ENCODE measurements at regions not wholly inside any gene's neighbourhood (a gene's known extent, or its start where the extent isn't known, plus 50 kb on each side); places are given as distances from the start of the nearest gene placed in this dataset.
A peak's percentile ranks its signal among the peaks of the same experiment; 100 is the strongest.

DNA sequence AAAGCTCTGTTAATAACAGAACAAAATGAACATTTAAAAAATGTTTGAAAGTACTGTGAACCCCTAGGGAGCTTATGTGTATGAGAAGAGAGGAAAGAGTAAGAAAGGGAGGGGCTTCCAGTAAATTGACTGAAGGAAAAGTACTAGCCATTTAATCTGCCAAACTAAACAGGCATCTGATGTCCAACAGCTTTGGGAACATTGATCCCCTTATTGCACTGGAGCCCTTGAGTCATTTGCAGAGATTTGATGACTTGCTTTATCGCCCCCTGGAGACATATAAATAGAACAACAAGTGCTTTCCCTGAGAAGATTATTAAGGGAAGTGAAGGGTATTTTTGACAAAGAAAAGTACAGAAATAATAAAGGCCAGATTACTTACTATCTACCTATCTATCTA, 319.3 kb upstream of the NOVA1 start:
- no peak overlapping the region for H2AFZ ChIP-seq (replicated peaks; ENCODE audit: low read length, poor library complexity)
- no peaks in the 10 kb centered on the region for H3K9me3 ChIP-seq (ENCODE audit: control insufficient read depth, insufficient read depth, low read length)
- H3K36me3 ChIP-seq (ENCODE audit: control insufficient read depth, insufficient read depth, low read length), result no peaks in the 10 kb centered on the region
- no peaks in the 10 kb centered on the region for H3K4me1 ChIP-seq (ENCODE audit: control insufficient read depth, insufficient read depth, low read length)
- no peak overlapping the region for H4K91ac ChIP-seq (ENCODE audit: insufficient read depth, low read depth, low read length)
- TF ChIP-seq, protein P1, sequence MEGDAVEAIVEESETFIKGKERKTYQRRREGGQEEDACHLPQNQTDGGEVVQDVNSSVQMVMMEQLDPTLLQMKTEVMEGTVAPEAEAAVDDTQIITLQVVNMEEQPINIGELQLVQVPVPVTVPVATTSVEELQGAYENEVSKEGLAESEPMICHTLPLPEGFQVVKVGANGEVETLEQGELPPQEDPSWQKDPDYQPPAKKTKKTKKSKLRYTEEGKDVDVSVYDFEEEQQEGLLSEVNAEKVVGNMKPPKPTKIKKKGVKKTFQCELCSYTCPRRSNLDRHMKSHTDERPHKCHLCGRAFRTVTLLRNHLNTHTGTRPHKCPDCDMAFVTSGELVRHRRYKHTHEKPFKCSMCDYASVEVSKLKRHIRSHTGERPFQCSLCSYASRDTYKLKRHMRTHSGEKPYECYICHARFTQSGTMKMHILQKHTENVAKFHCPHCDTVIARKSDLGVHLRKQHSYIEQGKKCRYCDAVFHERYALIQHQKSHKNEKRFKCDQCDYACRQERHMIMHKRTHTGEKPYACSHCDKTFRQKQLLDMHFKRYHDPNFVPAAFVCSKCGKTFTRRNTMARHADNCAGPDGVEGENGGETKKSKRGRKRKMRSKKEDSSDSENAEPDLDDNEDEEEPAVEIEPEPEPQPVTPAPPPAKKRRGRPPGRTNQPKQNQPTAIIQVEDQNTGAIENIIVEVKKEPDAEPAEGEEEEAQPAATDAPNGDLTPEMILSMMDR (conservative IDR thresholded peaks at IDR 0.05; ENCODE audit: low read depth, low read length), result peak; percentile 44
- TF ChIP-seq MAFK (IDR thresholded peaks at IDR 0.05; ENCODE audit: low read depth, low read length) (no peak), RAD21 (IDR thresholded peaks at IDR 0.05; ENCODE audit: low read length) (peak; percentile 37; the same call in 1 of the 2 replicates), CEBPB (IDR thresholded peaks at IDR 0.05; ENCODE audit: low read depth, low read length) (no peak), SMC3 (IDR thresholded peaks at IDR 0.05; ENCODE audit: low read depth, low read length) (no peak), CHD1 (IDR thresholded peaks at IDR 0.05; ENCODE audit: low read depth, low read length) (no peak), FOS (IDR thresholded peaks at IDR 0.05; ENCODE audit: low read depth, low read length) (no peak), NFE2L2 (IDR thresholded peaks at IDR 0.05; ENCODE audit: low read depth, low read length) (no peak), BHLHE40 (IDR thresholded peaks at IDR 0.05; ENCODE audit: low read depth, low read length) (no peak), POLR2A (IDR thresholded peaks at IDR 0.05; ENCODE audit: low read depth, low read length) (no peak)
- TF ChIP-seq, protein P2, sequence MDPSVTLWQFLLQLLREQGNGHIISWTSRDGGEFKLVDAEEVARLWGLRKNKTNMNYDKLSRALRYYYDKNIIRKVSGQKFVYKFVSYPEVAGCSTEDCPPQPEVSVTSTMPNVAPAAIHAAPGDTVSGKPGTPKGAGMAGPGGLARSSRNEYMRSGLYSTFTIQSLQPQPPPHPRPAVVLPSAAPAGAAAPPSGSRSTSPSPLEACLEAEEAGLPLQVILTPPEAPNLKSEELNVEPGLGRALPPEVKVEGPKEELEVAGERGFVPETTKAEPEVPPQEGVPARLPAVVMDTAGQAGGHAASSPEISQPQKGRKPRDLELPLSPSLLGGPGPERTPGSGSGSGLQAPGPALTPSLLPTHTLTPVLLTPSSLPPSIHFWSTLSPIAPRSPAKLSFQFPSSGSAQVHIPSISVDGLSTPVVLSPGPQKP (IDR thresholded peaks at IDR 0.05; ENCODE audit: borderline replicate concordance, low read depth, low read length), result no peak
- in situ Hi-C loops (cut with MboI; ENCODE audit: low sequenced_read_pairs), result no loop called here
- no TSS peak for BruUV-seq (replicated peaks)
- no peak overlapping the region for H2BK120ac ChIP-seq (ENCODE audit: low read depth, low read length)
- H2BK15ac ChIP-seq (ENCODE audit: low read depth, low read length), result no peak overlapping the region
- dilution Hi-C loops (cut with HindIII; ENCODE audit: low sequenced_read_pairs, unreplicated experiment), result no loop called here
- H2BK5ac ChIP-seq (ENCODE audit: low read depth, low read length, poor library complexity, severe bottlenecking), result no peak overlapping the region
- ChIA-PET POLR2A (ENCODE audit: unreplicated experiment) (no interaction called here), CTCF (no interaction called here)
- no peak overlapping the region for H3K4me2 ChIP-seq (ENCODE audit: low read depth, low read length)
- no peak overlapping the region for H3K18ac ChIP-seq (ENCODE audit: low read depth, low read length)
- H2BK20ac ChIP-seq (ENCODE audit: low read depth, low read length), result no peak overlapping the region
- H4K20me1 ChIP-seq (ENCODE audit: insufficient read depth, low read length), result no peaks in the 10 kb centered on the region
- ATAC-seq (ENCODE audit: low read depth), result no peak
- no peaks in the 10 kb centered on the region for H3K27me3 ChIP-seq (ENCODE audit: control insufficient read depth, insufficient read depth, low read length)
- no peak overlapping the region for H3K27ac ChIP-seq (ENCODE audit: insufficient read depth, low read length)
- no peak overlapping the region for H3K4me3 ChIP-seq (ENCODE audit: insufficient read depth, low read depth, low read length)
- no peak overlapping the region for H3K23ac ChIP-seq (ENCODE audit: low read depth, low read length)
- no peak overlapping the region for H3K9ac ChIP-seq (ENCODE audit: low read depth, low read length)
- no peak overlapping the region for H3K4ac ChIP-seq (ENCODE audit: low read depth, low read length)
- no CpG with 5 or more reads among the region's 1 CpG for WGBS, 2 experiments (ENCODE audit: extremely low coverage in 2 of 2, insufficient read length in 1 of 2)
- intact Hi-C loops (cut with micrococcal nuclease), result loop anchor here (5.0 kb wide), 2 partner anchors 525 to 660 kb away; no protein-coding TSS in a partner anchor
- no peak overlapping the region for H2AK9ac ChIP-seq (replicated peaks; ENCODE audit: low read depth, low read length, poor library complexity)
- H2AK5ac ChIP-seq (ENCODE audit: low read depth, low read length), result no peak overlapping the region
- no peak overlapping the region for H3K56ac ChIP-seq (ENCODE audit: extremely low read depth, insufficient read depth, low read length)
- no peaks in the 10 kb centered on the region for H3K9me1 ChIP-seq (ENCODE audit: insufficient read depth, low read length)
- H4K5ac ChIP-seq (ENCODE audit: low read depth, low read length), result no peak overlapping the region
- H3K79me1 ChIP-seq (ENCODE audit: low read depth in 1 of 2, low read length in 2 of 2), result no peaks in the 10 kb centered on the region
- DNase-seq, result peak; percentile 2
- H3K14ac ChIP-seq (replicated peaks; ENCODE audit: low read depth, low read length), result no peak overlapping the region
- H4K8ac ChIP-seq (ENCODE audit: low read depth in 2 of 2, low read length in 2 of 2), result no peak overlapping the region

Measured in IMR-90 (cell line).